ENCODE measurements at regions not wholly inside any gene's neighbourhood (a gene's known extent, or its start where the extent isn't known, plus 50 kb on each side); places are given as distances from the start of the nearest gene placed in this dataset.
"Not testable (repeated sequence)": the region's sequence is repeated elsewhere in the genome, so short reads cannot be mapped to it uniquely, and the experiment has no call there.

DNA sequence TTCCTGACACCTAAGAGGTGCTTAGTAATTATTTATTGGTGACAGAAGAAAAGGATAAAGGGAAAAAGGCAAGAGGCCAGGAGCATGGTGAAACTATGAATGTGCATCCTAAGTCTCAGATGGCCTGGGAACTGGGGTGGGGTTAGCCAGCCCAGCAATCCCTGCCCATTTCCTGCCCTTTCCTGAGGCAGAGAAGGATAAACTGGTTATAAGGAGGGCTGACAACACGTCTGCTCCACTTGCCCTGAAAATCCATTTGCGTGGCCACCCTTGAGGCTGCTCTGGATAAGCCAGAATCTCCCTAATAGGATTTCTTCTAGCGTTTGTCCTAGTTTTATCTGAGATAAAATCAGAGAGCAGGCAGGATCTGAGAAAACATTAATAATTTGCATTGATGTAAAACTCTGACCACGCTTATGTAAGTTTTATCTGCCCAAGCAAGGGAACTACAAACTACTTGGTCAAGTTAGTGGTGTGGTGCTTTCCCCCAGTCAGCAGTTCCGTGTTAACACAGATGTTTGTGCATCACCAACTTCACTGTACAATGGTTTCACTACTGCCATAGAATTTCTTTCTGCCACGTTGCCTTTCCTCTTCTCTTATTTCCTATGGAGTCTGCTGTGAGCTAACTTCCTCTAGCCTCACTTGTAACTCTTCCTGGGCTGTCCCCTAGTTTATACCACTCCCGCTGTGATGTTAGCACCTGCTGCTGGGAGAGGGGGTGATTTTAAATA is 392.7 kb downstream of the RPS29 start:
- intact Hi-C loops (cut with DNase I) = no loop called here
- ATAC-seq (ENCODE audit: poor library complexity) (no peak), DNase-seq (no peak)

DNA sequence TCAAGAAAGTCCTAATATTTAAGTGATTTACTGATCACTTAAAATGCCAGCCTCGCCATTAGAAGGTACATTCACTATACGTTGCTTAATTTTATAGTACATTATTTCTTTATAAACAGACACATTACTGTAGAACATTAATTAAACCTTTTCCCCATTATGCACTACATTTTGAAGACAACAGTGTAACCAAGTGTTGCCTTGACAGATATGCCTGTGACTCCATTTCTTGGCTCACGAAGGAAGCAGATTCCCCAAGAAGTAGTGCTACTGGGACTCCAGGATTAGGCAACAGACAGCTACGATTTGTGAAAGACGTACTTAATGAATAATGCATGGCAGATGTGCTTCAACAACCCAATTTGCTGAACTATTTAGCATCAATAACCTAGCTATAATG is 394.8 kb downstream of the RPS29 start:
- no peak for DNase-seq
- intact Hi-C loops (cut with DNase I) = no loop called here

DNA sequence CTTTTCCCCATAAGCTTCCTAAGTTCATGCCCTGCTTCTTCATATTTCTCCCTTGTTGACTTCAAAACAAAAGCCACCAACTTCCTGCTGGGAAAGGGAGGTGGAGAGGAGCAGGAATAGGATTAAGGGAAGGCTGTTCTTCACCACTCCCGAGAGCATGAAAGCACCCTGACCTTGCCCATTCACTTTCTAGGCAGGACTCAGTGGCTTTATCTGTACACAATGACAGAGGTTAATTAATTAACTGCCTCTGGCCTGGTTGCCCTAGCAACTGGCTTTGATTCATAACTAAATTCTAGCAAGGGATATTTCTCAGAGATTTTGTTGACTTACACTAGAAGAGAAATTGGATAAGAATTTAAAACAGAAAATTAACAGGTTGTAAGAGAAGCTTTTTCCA is 396.8 kb downstream of the RPS29 start:
- DNase-seq (no peak), ATAC-seq (ENCODE audit: poor library complexity) (no peak)
- intact Hi-C loops (cut with DNase I) = no loop called here

More for the DNA sequence above, 394.8 kb downstream of the RPS29 start:
- ATAC-seq (ENCODE audit: poor library complexity) = no peak

DNA sequence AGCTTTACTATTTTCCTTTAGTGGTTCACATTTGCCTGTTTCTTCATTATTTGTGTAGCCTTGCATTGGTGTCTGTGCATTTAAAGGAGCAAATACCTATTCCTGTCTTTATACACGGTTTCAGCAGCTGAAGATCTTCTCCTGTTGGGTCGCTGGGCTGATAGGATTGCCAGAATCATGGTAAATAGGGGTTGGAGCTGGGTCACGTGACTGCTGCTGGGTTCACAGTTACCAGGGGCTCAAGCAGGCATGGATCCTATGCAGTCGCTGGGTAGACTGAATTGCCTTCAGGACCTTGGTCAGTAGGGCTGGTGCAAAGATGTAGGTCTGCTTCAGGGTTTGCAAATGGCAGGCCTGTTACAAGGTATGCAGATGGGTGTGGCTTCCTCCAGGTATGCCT is 398.4 kb downstream of the RPS29 start:
- ATAC-seq (ENCODE audit: poor library complexity) = no peak
- intact Hi-C loops (cut with DNase I) = no loop called here
- DNase-seq = no peak

DNA sequence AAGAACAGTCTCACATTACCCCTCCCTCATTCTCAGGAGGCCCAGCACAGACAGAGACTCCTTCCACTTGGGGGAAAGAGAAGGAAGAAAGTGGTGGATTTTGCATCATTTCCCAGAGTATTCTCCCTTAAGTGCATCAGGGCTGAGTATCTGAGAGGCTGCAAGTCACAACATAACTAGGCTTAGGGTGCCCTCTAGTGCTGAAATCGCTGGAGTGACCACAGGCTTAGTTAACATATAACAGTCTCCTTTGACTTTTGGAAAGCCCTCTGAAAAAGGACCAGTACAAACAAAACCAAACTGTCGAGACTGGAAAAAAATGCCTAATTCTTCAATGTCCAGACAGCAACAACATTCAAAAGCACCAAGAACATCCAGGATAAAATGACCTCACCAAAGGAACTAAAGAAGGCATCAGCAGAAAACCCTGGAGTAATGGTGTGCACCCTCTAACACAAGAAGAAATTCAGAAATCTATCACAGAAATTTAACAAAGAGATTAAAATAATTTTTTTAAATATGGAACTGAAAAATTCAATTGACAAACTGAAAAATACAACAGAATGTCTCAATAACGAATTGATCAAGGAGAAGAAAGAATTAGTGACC is 412.3 kb downstream of the RPS29 start:
- ATAC-seq (ENCODE audit: poor library complexity) (peak; percentile 69), DNase-seq (no peak)
- intact Hi-C loops (cut with DNase I) = no loop called here

DNA sequence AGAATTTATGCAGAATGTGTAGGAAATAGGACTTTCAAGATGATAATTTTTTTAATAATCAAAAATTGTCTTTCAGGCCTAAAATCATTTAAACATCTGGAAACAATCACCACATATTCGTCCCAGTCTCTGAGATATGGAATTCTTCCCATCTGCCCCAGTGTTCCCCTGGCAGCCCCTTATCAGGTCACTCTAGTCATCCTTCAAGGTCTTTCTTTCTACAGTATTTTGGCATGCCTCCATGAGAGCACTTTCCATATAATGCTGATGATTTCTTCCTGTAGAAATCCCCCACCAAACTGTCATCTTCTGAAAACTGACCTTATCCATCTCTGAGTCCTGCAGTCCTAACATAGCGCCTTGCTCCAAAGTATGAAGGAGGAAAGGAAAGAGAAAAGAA is 422.1 kb downstream of the RPS29 start:
- DNase-seq (no peak), ATAC-seq (ENCODE audit: poor library complexity) (no peak)
- intact Hi-C loops (cut with DNase I) = no loop called here

DNA sequence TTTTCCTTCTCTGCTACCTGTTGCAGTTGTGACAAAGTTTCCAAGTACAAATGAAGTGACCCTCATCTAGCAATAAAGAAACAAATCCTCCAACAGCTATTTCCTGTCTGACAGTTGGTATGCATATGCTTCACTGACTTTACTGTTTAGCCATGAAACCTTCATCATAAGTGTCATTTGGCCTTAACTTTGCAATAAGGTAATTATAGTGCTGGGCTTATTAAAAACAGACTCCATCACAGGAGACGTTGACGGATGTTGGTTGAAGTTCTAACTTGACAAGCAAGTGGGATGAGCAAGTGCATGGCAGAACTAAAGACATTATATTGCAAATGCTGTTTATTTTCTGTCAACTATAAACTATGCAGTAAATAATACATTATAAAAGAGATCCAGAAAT is 425.2 kb downstream of the RPS29 start:
- ATAC-seq (ENCODE audit: poor library complexity) (no peak), DNase-seq (no peak)
- intact Hi-C loops (cut with DNase I) = no loop called here

DNA sequence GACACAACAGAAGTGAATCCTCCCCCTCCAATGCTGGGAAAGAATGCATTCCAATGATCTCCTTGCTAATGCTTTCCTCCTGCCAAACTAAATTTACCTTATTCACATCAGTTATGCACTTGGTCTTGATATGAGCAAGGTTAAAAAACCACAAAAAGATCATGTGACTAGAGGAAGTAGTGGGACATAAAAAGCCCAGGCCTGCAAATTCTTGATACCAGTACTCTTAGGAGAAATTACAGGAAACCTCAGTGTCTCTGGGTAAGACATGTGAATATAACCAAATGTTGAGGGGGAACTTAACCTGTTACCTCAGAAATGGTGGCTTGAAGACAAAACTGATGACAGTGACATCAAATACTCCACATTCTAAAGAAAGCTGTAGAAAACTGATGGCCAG is 427.1 kb downstream of the RPS29 start:
- intact Hi-C loops (cut with DNase I) = no loop called here
- DNase-seq (no peak), ATAC-seq (ENCODE audit: poor library complexity) (no peak)

DNA sequence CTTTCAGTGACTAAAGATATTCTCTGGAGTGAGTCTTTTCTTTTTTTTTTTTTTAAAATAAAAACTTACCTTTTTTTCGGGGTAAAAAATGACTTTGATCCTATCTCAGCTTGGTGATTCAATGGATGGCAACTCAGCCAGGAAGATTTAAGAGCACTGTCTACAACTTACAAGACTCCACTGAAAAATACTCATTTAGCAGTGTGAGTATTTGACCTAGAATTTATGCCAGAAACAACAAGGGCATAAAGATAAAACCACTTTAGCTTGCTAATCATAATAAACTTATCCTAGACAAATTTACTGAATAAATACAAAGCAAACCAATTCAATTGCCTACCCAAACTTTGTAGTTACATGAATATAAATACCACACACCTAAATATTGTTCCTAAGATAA is 446.6 kb downstream of the RPS29 start:
- ATAC-seq (ENCODE audit: poor library complexity) (no peak), DNase-seq (no peak)
- intact Hi-C loops (cut with DNase I) = no loop called here

DNA sequence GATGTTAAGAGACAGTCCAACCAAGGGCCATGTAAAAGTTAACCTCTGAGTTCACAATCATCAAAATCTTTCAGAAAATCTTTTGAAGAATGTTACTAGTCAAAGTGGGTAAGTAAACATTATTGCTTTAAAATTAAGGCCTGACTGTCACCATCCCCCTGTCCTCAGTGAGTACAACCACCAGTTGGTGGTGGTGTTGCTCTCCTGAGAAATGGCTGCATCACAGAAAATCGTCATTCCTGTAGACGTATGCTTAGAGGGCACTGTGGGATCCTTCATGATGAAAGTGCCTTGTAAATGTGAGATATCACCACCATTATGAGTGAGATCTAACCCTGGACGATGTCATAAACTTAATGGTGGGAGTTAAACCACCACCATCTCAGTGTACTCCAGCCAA is 451.2 kb downstream of the RPS29 start:
- DNase-seq = no peak
- ATAC-seq (ENCODE audit: poor library complexity) = no peak
- intact Hi-C loops (cut with DNase I) = no loop called here

DNA sequence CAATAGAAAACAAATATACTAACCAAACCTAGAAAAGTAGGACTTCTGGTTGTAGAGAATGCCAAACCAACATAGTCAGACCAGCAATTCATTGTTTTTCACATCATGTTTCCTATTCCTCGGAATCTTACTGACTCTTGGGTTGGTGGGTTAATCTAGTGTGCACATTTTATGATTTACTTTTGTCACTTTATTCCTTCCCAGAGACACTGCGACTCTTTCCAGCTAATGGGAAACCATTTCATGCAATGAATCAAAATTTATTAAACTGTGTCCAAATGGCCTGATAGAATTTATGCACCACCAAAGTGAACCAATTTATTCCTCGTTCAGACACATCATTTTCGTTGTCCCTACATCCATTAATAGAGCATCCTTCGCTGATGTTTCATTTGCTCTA is 464.9 kb downstream of the RPS29 start:
- intact Hi-C loops (cut with DNase I) = no loop called here
- no peak for ATAC-seq (ENCODE audit: poor library complexity)
- DNase-seq = no peak

DNA sequence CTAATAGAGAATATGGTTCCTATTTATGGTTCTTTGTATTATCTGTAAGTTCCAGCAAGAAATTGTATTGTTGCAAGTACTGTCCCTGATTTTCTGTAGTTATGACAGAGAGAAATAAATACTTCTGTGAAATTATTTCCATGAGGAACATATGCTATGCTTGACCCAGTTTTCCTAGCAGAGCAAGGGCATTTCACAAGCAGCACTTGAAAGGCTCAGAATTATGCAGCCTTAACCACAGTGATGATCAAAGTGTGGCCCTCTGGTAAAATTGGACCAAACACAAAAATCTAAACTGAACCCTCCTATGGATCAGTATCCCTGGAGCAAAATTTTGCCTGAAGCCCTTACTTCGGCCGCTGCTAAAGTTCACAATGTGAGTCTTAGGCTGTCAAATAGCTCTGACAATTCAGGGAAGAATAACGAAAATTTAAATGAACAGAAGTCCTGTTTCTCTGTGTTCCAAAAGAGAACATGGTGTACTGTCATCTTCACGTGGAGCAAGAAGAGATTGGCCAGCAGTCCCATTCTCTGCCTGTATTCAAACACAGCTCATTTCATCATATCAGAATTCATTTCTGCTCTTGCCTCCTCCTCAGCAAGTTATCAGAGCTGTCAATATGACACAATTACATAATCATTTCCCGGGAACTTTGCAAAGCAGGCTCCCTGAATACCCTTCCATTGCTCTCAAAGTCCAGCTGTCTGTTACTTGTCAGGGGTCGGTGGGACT is 471.9 kb downstream of the RPS29 start:
- DNase-seq = no peak
- ATAC-seq (ENCODE audit: poor library complexity) = no peak
- intact Hi-C loops (cut with DNase I) = no loop called here

DNA sequence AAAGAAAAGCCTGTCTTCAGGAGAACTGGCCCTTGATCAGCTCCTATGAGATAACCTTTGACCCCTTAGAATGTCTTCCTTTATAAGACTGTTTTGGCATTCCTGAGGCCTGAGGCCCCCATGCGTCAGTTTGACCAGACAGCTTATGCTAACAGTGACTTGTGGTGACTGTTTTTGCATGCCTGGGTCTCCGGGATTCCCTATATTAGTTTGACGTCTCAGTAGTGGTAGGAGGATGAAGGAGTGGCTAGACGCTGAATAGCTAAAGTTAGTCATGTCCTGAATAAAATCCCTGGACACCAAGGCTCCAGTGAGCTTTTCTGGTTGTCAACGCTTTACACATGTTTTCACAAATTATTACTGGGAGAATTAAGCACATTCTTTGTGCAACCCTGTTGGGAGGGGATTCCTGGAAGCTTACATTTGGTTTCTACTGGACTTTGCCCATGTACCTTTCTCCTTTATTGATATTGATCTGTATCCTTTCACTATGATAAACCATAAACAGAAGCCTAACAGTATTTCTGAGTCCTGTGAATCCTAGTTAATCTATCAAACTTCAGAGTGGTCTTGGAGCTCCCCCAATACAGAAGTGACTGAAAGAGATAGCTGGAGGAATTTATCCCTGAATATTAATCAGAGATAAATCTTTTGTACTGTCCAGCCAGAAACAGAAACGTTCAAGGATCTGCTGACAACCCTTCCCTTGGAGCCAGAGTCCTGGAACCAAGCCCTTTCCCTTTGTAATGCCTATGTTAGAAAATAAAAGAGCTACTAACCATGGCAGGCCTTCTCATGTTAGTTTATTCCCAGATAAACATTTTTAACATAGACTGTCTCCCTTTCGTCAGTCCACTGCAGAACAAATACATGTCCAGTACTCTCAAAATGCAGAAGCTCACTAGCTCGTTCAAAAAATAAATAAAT is 479.2 kb downstream of the RPS29 start:
- intact Hi-C loops (cut with DNase I) = no loop called here
- ATAC-seq (ENCODE audit: poor library complexity) = peak; percentile 36
- DNase-seq = no peak

DNA sequence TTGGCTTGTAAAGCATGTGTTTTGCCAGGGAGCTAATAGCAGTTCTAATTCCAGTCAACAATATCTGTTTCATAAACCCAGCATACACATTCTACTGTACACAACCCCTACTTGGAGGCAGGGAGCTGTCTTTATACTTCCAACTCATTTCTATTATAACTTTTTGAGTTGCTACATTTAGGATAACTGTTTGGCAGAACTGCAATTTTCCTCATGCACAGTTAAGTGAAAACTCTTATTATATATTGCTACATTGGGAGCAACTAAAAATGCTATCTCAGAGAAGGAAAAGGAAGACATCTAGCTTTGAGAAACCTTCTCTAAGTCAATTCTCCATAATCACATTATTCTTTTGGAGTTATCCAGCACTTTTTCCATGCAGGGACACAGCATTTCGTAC is 480.2 kb downstream of the RPS29 start:
- no peak for ATAC-seq (ENCODE audit: poor library complexity)
- intact Hi-C loops (cut with DNase I) = no loop called here
- no peak for DNase-seq

DNA sequence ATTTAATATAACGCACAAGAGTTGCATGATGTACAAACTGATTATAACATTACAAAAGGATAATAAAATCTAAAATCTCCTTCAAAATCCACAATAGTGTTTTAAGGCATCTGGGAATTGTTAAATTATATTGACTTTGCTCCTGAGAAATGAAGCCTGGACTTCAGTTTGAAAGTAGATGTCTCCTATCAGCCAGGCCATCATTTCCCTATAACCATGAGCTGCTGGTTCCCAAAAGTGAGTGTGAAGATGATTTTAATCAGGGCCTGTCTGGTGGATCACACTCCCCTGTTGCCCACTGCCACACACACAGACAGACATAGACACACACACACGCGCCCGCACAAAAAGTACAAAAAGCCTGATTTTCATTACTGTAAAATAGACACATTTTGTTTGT is 480.7 kb downstream of the RPS29 start:
- intact Hi-C loops (cut with DNase I) = no loop called here
- ATAC-seq (ENCODE audit: poor library complexity) = no peak
- DNase-seq = no peak

DNA sequence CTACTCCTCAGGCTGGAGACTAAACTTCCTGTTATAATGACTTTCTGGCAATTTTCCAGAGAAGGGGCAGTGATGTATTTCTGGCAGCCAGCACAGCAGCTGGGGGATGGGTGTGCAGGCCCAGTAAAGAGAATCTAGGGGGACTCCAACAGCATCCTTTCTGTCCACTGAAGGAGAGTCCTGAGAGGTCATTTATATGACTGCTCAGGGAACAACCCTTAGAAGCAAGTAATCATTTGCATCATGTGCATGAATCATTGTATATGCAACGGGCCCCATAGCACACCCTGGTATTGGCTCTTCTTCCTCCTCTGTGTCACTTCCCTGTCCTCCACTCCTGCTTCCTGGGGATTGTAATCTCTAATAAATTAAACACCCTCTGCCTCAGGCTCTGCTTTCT is 493.8 kb downstream of the RPS29 start:
- intact Hi-C loops (cut with DNase I) = no loop called here
- ATAC-seq (ENCODE audit: poor library complexity) (no peak), DNase-seq (no peak)

DNA sequence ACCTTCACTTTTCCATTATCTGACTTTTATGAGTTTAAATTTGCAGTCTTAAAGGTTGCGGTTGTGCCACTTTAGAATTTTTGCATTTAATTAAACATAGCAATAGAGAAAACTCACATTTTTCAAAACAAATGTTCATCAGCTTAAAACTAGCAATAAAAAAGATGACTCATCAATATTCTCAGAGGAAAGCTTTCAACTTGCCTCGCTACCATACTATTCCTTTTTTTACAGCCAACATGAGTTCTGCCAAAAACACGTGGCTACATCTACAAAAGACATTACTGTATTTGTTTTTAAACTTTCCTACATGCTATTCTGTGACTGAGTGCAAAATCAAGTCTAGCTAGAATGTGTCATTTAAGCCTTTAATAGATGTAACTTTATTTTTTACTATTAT is 497.1 kb downstream of the RPS29 start:
- ATAC-seq (ENCODE audit: poor library complexity) = no peak
- intact Hi-C loops (cut with DNase I) = no loop called here
- no peak for DNase-seq

DNA sequence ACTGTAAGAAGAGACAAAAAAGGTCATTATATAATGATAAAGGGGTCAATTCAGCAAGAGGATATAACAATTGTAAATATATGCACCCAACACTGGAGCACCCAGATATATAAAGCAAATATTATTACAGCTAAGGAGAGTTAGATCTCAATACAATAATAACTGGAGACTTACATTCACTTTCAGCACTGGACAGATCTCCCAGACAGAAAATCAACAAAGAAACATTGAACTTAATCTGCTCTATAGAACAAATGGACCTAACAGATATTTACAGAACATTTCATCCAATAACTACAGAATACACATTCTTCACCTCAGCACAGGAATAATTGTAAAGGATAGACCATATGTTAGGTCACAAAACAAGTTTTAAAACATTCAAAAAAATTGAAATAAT is 512.9 kb downstream of the RPS29 start:
- DNase-seq; ATAC-seq (ENCODE audit: poor library complexity); intact Hi-C loops (cut with DNase I): not testable (repeated sequence)

DNA sequence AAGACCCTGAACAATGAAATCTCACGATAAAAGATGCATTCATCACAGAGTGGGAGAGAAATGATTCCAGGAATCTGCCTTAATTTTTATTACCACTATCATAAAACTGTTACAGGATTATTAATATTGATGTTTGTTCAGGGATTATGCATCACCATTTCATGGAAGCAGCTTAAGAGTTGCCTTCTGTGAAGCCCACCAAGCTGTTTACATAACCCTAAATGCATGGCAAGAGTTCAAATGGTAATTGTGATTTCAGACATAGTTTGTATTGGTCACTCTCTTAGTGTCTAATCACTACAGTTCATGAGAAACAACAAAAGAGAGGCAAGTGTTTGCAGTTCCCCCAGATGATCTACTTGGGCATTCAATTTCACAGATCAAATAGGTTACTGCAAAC is 527.7 kb downstream of the RPS29 start:
- intact Hi-C loops (cut with DNase I) = no loop called here
- ATAC-seq (ENCODE audit: poor library complexity) (no peak), DNase-seq (no peak)
